ENCODE measurements at regions not wholly inside any gene's neighbourhood (a gene's known extent, or its start where the extent isn't known, plus 50 kb on each side); places are given as distances from the start of the nearest gene placed in this dataset.

- Histone ChIP-seq H3K27ac (no peak overlapping the region), H3K9me3 (no peaks in the 10 kb centered on the region), H3K36me3 (no peaks in the 10 kb centered on the region), H3K27me3 (replicated peaks; ENCODE audit: insufficient read depth) (peaks cover 2% of the 10 kb centered on the region), H3K4me3 (no peak overlapping the region), H3K4me1 (replicated peaks) (no peaks in the 10 kb centered on the region)
- 83% methylated on average over 21 of the region's 21 CpGs for WGBS
- intact Hi-C loops (cut with DNase I) = no loop called here
- TF ChIP-seq CTCF (IDR thresholded peaks at IDR 0.05) (no peak), POLR2AphosphoS5 (IDR thresholded peaks at IDR 0.05) (no peak), POLR2A (IDR thresholded peaks at IDR 0.05) (no peak)
- DNase-seq (ENCODE audit: low spot score) = no peak
These were observed 71.0 kb upstream of the ADAMTS2 start for GRCh38 chr5:179416114-179416822.

DNA sequence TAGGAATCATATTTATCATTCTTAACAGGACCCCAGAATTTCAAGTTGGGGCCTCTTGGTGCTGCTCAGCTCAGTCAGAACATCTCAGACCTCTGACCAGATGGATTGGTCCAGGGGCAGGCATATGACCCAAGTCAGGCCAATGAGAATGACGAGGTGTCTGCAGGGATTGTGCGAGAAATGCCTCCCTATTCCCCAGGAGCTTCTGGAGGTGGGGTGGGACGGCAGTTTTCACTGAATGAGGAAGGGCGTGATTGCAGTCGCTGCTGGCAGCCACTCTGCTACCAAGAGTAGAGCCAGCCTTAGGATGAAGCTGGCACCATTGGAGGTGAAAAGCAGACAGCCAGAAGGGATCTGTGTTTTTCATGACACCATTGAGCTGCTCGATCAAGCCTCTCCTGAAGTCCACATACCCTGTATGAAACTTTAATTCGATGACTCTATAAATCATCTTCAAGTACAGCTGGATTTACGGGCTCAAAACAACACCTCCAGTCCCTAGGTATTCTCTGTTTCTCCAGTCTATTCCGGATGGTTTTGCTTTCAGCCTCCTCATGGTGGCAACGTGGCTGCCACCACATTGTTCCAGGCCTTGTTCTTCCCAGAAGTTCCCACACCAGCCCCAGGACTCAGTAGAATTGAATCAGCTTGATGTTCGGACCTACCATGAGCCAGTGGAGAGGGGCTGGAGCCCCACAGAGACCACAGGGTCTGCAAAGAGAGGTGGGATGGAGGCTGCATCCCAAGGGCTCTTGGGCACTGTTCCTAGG is 70.2 kb upstream of the ADAMTS2 start:
- H3K9me3 ChIP-seq = no peaks in the 10 kb centered on the region
- H3K4me3 ChIP-seq = no peak overlapping the region
- H3K36me3 ChIP-seq = no peaks in the 10 kb centered on the region
- intact Hi-C loops (cut with DNase I) = no loop called here
- WGBS = 91% methylated on average over 11 of the region's 11 CpGs
- no peaks in the 10 kb centered on the region for H3K4me1 ChIP-seq (replicated peaks)
- peaks cover 2% of the 10 kb centered on the region for H3K27me3 ChIP-seq (replicated peaks; ENCODE audit: insufficient read depth)
- TF ChIP-seq CTCF (IDR thresholded peaks at IDR 0.05) = no peak
- no peak for TF ChIP-seq POLR2AphosphoS5 (IDR thresholded peaks at IDR 0.05)
- TF ChIP-seq POLR2A (IDR thresholded peaks at IDR 0.05) = no peak
- no peak overlapping the region for H3K27ac ChIP-seq
- no peak for DNase-seq (ENCODE audit: low spot score)

- DNase-seq (ENCODE audit: low spot score) = no peak
- Histone ChIP-seq H3K4me1 (replicated peaks) (no peaks in the 10 kb centered on the region), H3K9me3 (no peaks in the 10 kb centered on the region), H3K36me3 (no peaks in the 10 kb centered on the region), H3K27me3 (replicated peaks; ENCODE audit: insufficient read depth) (peaks cover 2% of the 10 kb centered on the region), H3K27ac (no peak overlapping the region), H3K4me3 (no peak overlapping the region)
- intact Hi-C loops (cut with DNase I) = no loop called here
- 75% methylated on average over 8 of the region's 10 CpGs for WGBS
- TF ChIP-seq POLR2AphosphoS5 (IDR thresholded peaks at IDR 0.05) (no peak), CTCF (IDR thresholded peaks at IDR 0.05) (no peak), POLR2A (IDR thresholded peaks at IDR 0.05) (no peak)
These were observed 69.4 kb upstream of the ADAMTS2 start for GRCh38 chr5:179414459-179415261.

DNA sequence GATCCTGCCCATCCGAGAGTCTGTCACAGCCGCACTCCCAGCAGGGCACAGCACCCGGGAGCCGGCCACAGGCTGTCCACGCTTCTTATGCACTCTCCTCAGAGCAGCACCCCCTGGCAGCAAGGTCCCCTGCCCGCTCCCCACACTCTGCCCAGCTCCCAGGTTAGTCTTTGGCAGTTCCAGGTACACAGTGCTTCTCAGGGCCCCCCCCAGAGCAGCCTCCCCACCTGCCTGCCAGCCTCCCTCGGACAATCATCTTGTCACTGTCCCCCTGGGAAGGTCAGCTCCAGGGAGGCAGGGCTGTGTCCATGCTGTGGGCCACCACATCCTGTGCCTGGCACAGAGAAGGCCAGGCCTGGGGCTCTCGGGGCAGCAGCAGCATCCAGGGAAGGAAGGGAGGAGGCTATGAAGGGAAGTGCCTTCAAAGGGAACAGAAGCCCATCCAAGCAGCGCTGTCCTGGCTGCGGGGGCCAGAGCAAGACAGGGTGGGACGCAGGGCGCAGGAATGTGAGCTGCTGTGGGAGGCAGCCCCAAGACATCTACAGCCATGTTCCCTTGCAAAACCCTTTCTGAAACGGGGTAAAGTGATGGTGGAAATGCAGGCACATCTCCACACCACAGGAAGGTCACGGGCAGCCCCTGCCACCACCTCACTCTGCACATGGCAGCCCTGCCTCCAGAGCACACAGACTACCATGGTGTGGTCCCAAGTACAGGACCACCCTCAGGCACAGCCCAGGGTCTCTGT is 68.6 kb upstream of the ADAMTS2 start:
- Histone ChIP-seq H3K27me3 (replicated peaks; ENCODE audit: insufficient read depth) (peaks cover 2% of the 10 kb centered on the region), H3K27ac (no peak overlapping the region), H3K9me3 (no peaks in the 10 kb centered on the region), H3K36me3 (no peaks in the 10 kb centered on the region), H3K4me1 (replicated peaks) (no peaks in the 10 kb centered on the region), H3K4me3 (no peak overlapping the region)
- WGBS = 85% methylated on average over 14 of the region's 14 CpGs
- no peak for TF ChIP-seq CTCF (IDR thresholded peaks at IDR 0.05)
- TF ChIP-seq POLR2AphosphoS5 (IDR thresholded peaks at IDR 0.05) = no peak
- TF ChIP-seq POLR2A (IDR thresholded peaks at IDR 0.05) = no peak
- intact Hi-C loops (cut with DNase I) = no loop called here
- no peak for DNase-seq (ENCODE audit: low spot score)

All from prostate gland (tissue), 2 donors.